Parathyroid adenoma (tissue), 2 donors: ENCODE measurements at regions not wholly inside any gene's neighbourhood (a gene's known extent, or its start where the extent isn't known, plus 50 kb on each side); places are given as distances from the start of the nearest gene placed in this dataset.

Experiments
- H2AFZ ChIP-seq: fragments of 300-600 bp; sonication (generic); one replicate; pipeline ENCODE4 v1.7.0; 2017; ENCODE audit warnings: antibody characterized with exemption, mild to moderate bottlenecking
- H3K27ac ChIP-seq: fragments of 300-600 bp; sonication (generic); one replicate; pipeline ENCODE4 v1.7.0; 2017
- H3K27me3 ChIP-seq: fragments of 300-600 bp; sonication (generic); one replicate; pipeline ENCODE4 v1.7.0; 2017; ENCODE audit warnings: low read length; ENCODE audit not compliant: control insufficient read depth, insufficient read depth
- H3K36me3 ChIP-seq: fragments of 300-600 bp; sonication (generic); one replicate; pipeline ENCODE4 v1.7.0; 2017; ENCODE audit warnings: low read length; ENCODE audit not compliant: control insufficient read depth, insufficient read depth
- H3K4me1 ChIP-seq: fragments of 300-600 bp; sonication (generic); one replicate; pipeline ENCODE4 v1.7.0; 2017; ENCODE audit warnings: control low read depth
- H3K4me2 ChIP-seq: fragments of 300-600 bp; sonication (generic); one replicate; pipeline ENCODE4 v1.7.0; 2017; ENCODE audit warnings: low read length
- H3K4me3 ChIP-seq: fragments of 300-600 bp; sonication (generic); one replicate; pipeline ENCODE4 v1.7.0; 2017; ENCODE audit warnings: low read depth, low read length
- H3K79me2 ChIP-seq: fragments of 300-600 bp; sonication (generic); one replicate; pipeline ENCODE4 v1.7.0; 2017; ENCODE audit warnings: control low read depth
- H3K9ac ChIP-seq: fragments of 300-600 bp; sonication (generic); one replicate; pipeline ENCODE4 v1.7.0; 2017; ENCODE audit warnings: mild to moderate bottlenecking
- H3K9me3 ChIP-seq: fragments of 300-600 bp; sonication (generic); one replicate; pipeline ENCODE4 v1.7.0; 2017; ENCODE audit warnings: low read length; ENCODE audit not compliant: control insufficient read depth
- TF ChIP-seq, protein P1 (sequence below): fragments of 300-600 bp; sonication (generic); IDR thresholded peaks from one replicate; pipeline ENCODE4 v1.7.0; 2017; ENCODE audit warnings: antibody characterized with exemption, mild to moderate bottlenecking
- donor health status: primary hyperparathyroidism.

DNA sequence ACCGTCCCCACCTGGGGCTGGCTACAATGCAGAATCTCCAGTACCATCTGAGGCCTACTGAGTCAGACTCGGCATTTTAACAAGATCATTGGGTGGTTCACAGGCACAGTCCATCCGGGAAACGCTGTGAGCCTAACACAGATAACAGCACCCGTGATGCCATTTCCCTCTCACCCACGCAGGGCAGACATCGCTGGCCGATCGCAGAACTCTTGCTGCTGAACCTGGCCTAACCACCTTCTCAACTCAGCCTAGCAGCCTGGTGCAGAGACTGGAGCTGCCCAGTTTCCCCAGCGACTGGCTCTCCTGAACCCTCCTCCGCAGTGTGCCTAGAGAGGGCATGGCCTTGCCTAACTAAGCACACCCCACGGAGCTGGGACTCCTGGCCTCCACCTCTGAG, 83.3 kb downstream of the NCOR2 start:
- Histone ChIP-seq H3K9me3 (no peaks in the 10 kb centered on the region), H3K36me3 (no peaks in the 10 kb centered on the region), H2AFZ (no peak overlapping the region), H3K4me1 (no peaks in the 10 kb centered on the region), H3K4me2 (no peak overlapping the region), H3K27ac (no peak overlapping the region), H3K79me2 (peaks cover 41% of the 10 kb centered on the region), H3K4me3 (no peak overlapping the region), H3K9ac (no peak overlapping the region), H3K27me3 (no peaks in the 10 kb centered on the region)
- TF ChIP-seq, protein P1, sequence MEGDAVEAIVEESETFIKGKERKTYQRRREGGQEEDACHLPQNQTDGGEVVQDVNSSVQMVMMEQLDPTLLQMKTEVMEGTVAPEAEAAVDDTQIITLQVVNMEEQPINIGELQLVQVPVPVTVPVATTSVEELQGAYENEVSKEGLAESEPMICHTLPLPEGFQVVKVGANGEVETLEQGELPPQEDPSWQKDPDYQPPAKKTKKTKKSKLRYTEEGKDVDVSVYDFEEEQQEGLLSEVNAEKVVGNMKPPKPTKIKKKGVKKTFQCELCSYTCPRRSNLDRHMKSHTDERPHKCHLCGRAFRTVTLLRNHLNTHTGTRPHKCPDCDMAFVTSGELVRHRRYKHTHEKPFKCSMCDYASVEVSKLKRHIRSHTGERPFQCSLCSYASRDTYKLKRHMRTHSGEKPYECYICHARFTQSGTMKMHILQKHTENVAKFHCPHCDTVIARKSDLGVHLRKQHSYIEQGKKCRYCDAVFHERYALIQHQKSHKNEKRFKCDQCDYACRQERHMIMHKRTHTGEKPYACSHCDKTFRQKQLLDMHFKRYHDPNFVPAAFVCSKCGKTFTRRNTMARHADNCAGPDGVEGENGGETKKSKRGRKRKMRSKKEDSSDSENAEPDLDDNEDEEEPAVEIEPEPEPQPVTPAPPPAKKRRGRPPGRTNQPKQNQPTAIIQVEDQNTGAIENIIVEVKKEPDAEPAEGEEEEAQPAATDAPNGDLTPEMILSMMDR, result no peak

DNA sequence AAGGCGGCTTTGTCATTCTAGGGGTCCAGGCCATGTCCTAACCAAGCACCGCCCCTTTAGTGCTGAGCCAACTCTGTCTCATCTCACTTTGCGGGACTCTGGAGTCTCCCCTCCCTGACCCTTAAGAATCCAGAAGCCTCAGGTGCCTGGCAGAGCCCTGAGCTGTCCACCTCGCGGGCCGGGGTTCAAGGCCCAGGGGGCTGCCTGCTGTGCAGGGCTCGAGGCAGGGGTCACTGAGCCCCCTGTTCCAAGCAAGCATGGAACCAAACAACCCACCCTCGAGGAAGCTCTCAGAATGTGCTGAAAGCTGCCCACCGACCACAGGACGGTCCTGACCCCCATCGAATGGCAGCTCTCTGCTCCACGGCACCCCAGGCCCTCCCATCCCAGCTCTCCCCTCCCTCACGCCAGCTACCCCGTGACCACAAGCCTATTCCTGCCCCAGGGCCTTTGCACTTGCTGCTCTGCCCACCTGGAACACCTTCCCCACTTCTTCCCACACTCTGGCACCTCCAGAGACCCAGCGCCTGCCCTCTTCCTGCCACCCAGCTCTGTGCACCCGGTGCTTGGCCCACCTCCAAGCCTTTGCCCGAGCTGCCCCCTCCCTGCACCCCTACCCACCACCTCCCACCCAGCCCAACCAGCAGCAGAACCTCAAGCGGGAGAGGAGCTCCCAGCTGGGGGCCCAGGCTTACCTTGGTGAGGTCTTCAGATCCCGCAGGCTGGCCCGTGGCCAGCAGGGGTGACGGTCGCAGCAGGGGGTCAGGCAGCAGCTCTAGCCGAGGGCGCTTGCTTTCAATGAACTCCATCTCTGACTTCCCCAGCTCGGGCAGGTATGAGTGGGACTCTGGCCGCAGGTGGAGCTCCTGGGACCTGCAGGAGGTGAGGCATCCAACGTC, 84.3 kb downstream of the NCOR2 start:
- Histone ChIP-seq H3K4me2 (no peak overlapping the region), H3K27ac (no peak overlapping the region), H2AFZ (no peak overlapping the region), H3K4me3 (no peak overlapping the region), H3K4me1 (no peaks in the 10 kb centered on the region), H3K9ac (no peak overlapping the region), H3K79me2 (peaks cover 36% of the 10 kb centered on the region), H3K36me3 (no peaks in the 10 kb centered on the region), H3K9me3 (no peaks in the 10 kb centered on the region), H3K27me3 (no peaks in the 10 kb centered on the region)
- TF ChIP-seq, protein P1, result no peak

DNA sequence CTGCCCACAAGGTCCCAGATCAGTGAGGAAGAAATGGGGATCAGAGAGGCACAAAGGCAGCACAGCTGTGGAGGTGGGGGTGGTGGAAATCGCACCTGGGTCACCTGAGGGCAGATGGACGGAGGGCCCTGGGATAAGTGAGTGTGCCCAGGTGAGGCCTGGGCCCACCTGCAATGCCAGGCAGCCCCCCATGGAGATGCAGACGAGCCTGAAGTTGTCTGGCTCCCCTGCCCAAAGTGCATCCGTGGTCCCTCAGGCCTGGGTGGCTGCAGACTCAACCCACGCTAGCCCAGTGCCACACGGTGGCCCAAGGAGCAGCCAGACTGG, 84.9 kb downstream of the NCOR2 start:
- no peak overlapping the region for H3K4me2 ChIP-seq
- H2AFZ ChIP-seq, result no peak overlapping the region
- H3K79me2 ChIP-seq, result peaks cover 34% of the 10 kb centered on the region
- no peaks in the 10 kb centered on the region for H3K9me3 ChIP-seq
- H3K4me1 ChIP-seq, result no peaks in the 10 kb centered on the region
- TF ChIP-seq, protein P1, result no peak
- no peaks in the 10 kb centered on the region for H3K36me3 ChIP-seq
- no peak overlapping the region for H3K4me3 ChIP-seq
- H3K9ac ChIP-seq, result no peak overlapping the region
- no peaks in the 10 kb centered on the region for H3K27me3 ChIP-seq
- H3K27ac ChIP-seq, result no peak overlapping the region

GRCh38 chr12:124481772-124482566, 85.4 kb downstream of the NCOR2 start:
- Histone ChIP-seq H2AFZ (no peak overlapping the region), H3K4me3 (no peak overlapping the region), H3K27me3 (no peaks in the 10 kb centered on the region), H3K36me3 (no peaks in the 10 kb centered on the region), H3K9ac (no peak overlapping the region), H3K79me2 (peaks cover 30% of the 10 kb centered on the region), H3K27ac (no peak overlapping the region), H3K4me2 (no peak overlapping the region), H3K4me1 (no peaks in the 10 kb centered on the region), H3K9me3 (no peaks in the 10 kb centered on the region)
- TF ChIP-seq, protein P1, result no peak
